ENCODE measurements at regions not wholly inside any gene's neighbourhood (a gene's known extent, or its start where the extent isn't known, plus 50 kb on each side); places are given as distances from the start of the nearest gene placed in this dataset.
A peak's percentile ranks its signal among the peaks of the same experiment; 100 is the strongest.
"Not testable (repeated sequence)": the region's sequence is repeated elsewhere in the genome, so short reads cannot be mapped to it uniquely, and the experiment has no call there.

- no peak for DNase-seq (ENCODE audit: low spot score)
Observed at GRCh38 chr5:136924490-136924889, 559.1 kb upstream of the TRPC7 start.

- DNase-seq (ENCODE audit: low spot score): no peak
Observed at GRCh38 chr5:136910625-136911024, 545.3 kb upstream of the TRPC7 start.

- no peak for DNase-seq (ENCODE audit: low spot score)
Observed at GRCh38 chr5:136909906-136910305, 544.6 kb upstream of the TRPC7 start.

- no peak for DNase-seq (ENCODE audit: low spot score)
Observed at GRCh38 chr5:136907371-136907770, 542.0 kb upstream of the TRPC7 start.

GRCh38 chr5:136906545-136906944 lies 541.2 kb upstream of the TRPC7 start:
- no peak for DNase-seq (ENCODE audit: low spot score)

- no peak for DNase-seq (ENCODE audit: low spot score)
Observed at GRCh38 chr5:136905571-136905970, 540.2 kb upstream of the TRPC7 start.

- no peak for DNase-seq (ENCODE audit: low spot score)
Observed at GRCh38 chr5:136894070-136894469, 528.7 kb upstream of the TRPC7 start.

GRCh38 chr5:136892000-136892399 lies 526.7 kb upstream of the TRPC7 start:
- no peak for DNase-seq (ENCODE audit: low spot score)

GRCh38 chr5:136891175-136891972 lies 526.0 kb upstream of the TRPC7 start:
- DNase-seq (ENCODE audit: low spot score): no peak

GRCh38 chr5:136890431-136891148 lies 525.2 kb upstream of the TRPC7 start:
- no peak for DNase-seq (ENCODE audit: low spot score)

GRCh38 chr5:136886608-136887007 lies 521.3 kb upstream of the TRPC7 start:
- DNase-seq (ENCODE audit: low spot score): peak; percentile 12

GRCh38 chr5:136864960-136865359 lies 499.6 kb upstream of the TRPC7 start:
- no peak for DNase-seq (ENCODE audit: low spot score)

GRCh38 chr5:136856648-136857047 lies 491.3 kb upstream of the TRPC7 start:
- no peak for DNase-seq (ENCODE audit: low spot score)

GRCh38 chr5:136853971-136854370 lies 488.6 kb upstream of the TRPC7 start:
- no peak for DNase-seq (ENCODE audit: low spot score)

GRCh38 chr5:136840601-136841000 lies 475.3 kb upstream of the TRPC7 start:
- no peak for DNase-seq (ENCODE audit: low spot score)

GRCh38 chr5:136836093-136836492 lies 470.7 kb upstream of the TRPC7 start:
- no peak for DNase-seq (ENCODE audit: low spot score)

GRCh38 chr5:136820848-136821247 lies 455.5 kb upstream of the TRPC7 start:
- no peak for DNase-seq (ENCODE audit: low spot score)

GRCh38 chr5:136819526-136820302 lies 454.4 kb upstream of the TRPC7 start:
- DNase-seq (ENCODE audit: low spot score): no peak

- DNase-seq (ENCODE audit: low spot score): no peak
Observed at GRCh38 chr5:136816327-136816726, 451.0 kb upstream of the TRPC7 start.

GRCh38 chr5:136814619-136815378 lies 449.5 kb upstream of the TRPC7 start:
- DNase-seq (ENCODE audit: low spot score): no peak

GRCh38 chr5:136812270-136812669 lies 446.9 kb upstream of the TRPC7 start:
- not testable (repeated sequence) for DNase-seq (ENCODE audit: low spot score)

- DNase-seq (ENCODE audit: low spot score): peak; percentile 81
Observed at GRCh38 chr5:136811551-136811950, 446.2 kb upstream of the TRPC7 start.

All from RKO (cell line).